Skeletal muscle satellite cell (primary cell): ENCODE measurements at regions not wholly inside any gene's neighbourhood (a gene's known extent, or its start where the extent isn't known, plus 50 kb on each side); places are given as distances from the start of the nearest gene placed in this dataset.

Source experiments
- H3K27me3 ChIP-seq: 2 replicates; pipeline ENCODE4 v1.7.0; 2013; ENCODE audit warnings: low read length; ENCODE audit not compliant: control insufficient read depth, insufficient read depth
- H3K36me3 ChIP-seq: 2 replicates; pipeline ENCODE4 v1.7.0; 2013; ENCODE audit warnings: mild to moderate bottlenecking, control low read depth, low read length; ENCODE audit not compliant: insufficient read depth
- H3K4me1 ChIP-seq: 2 replicates; pipeline ENCODE4 v1.7.0; 2013; ENCODE audit warnings: low read length; ENCODE audit not compliant: control insufficient read depth, insufficient read depth
- H3K4me2 ChIP-seq: 2 replicates; pipeline ENCODE4 v1.7.0; 2013; ENCODE audit warnings: mild to moderate bottlenecking, low read length
- H3K4me3 ChIP-seq: 2 replicates; pipeline ENCODE4 v1.7.0; 2013; ENCODE audit warnings: low read length
- H3K9ac ChIP-seq: 2 replicates; pipeline ENCODE4 v1.7.0; 2013; ENCODE audit warnings: mild to moderate bottlenecking, low read depth, low read length, moderate library complexity
- H3K9me3 ChIP-seq: replicated peaks from 2 replicates; pipeline ENCODE4 v1.7.0; 2013; ENCODE audit warnings: mild to moderate bottlenecking, control low read depth, low read length

GRCh38 chr12:124458992-124459851, 108.2 kb downstream of the NCOR2 start:
- Histone ChIP-seq H3K4me3 (no peak overlapping the region), H3K4me1 (peaks cover 21% of the 10 kb centered on the region), H3K4me2 (no peak overlapping the region), H3K9ac (no peak overlapping the region), H3K27me3 (no peaks in the 10 kb centered on the region), H3K9me3 (no peaks in the 10 kb centered on the region), H3K36me3 (peaks cover 58% of the 10 kb centered on the region)

GRCh38 chr12:124458220-124458991, 109.0 kb downstream of the NCOR2 start:
- H3K9ac ChIP-seq: no peak overlapping the region
- peaks cover 30% of the 10 kb centered on the region for H3K4me1 ChIP-seq
- H3K4me3 ChIP-seq: no peak overlapping the region
- H3K36me3 ChIP-seq: peaks cover 53% of the 10 kb centered on the region
- H3K27me3 ChIP-seq: no peaks in the 10 kb centered on the region
- H3K9me3 ChIP-seq: no peaks in the 10 kb centered on the region
- H3K4me2 ChIP-seq: peak overlapping the region; percentile 67

GRCh38 chr12:124457287-124458219, 109.9 kb downstream of the NCOR2 start:
- Histone ChIP-seq H3K4me3 (no peak overlapping the region), H3K4me2 (peak overlapping the region; percentile 67)

GRCh38 chr12:124456652-124457152, 110.7 kb downstream of the NCOR2 start:
- H3K4me1 ChIP-seq: peaks cover 44% of the 10 kb centered on the region
- H3K36me3 ChIP-seq: peaks cover 42% of the 10 kb centered on the region
- no peaks in the 10 kb centered on the region for H3K9me3 ChIP-seq
- H3K9ac ChIP-seq: no peak overlapping the region
- H3K27me3 ChIP-seq: no peaks in the 10 kb centered on the region
- H3K4me2 ChIP-seq: no peak overlapping the region
- H3K4me3 ChIP-seq: no peak overlapping the region

More at GRCh38 chr12:124457287-124458219, 109.9 kb downstream of the NCOR2 start:
- H3K36me3 ChIP-seq: peaks cover 47% of the 10 kb centered on the region
- H3K27me3 ChIP-seq: no peaks in the 10 kb centered on the region
- peak overlapping the region; percentile 38 for H3K9ac ChIP-seq
- H3K9me3 ChIP-seq: no peaks in the 10 kb centered on the region
- H3K4me1 ChIP-seq: peaks cover 38% of the 10 kb centered on the region

GRCh38 chr12:124456133-124456651, 111.2 kb downstream of the NCOR2 start:
- Histone ChIP-seq H3K4me3 (no peak overlapping the region), H3K36me3 (peaks cover 37% of the 10 kb centered on the region), H3K9me3 (no peaks in the 10 kb centered on the region), H3K27me3 (no peaks in the 10 kb centered on the region), H3K9ac (no peak overlapping the region), H3K4me1 (peaks cover 44% of the 10 kb centered on the region), H3K4me2 (no peak overlapping the region)

- peaks cover 40% of the 10 kb centered on the region for H3K36me3 ChIP-seq
- no peaks in the 10 kb centered on the region for H3K9me3 ChIP-seq
- no peak overlapping the region for H3K4me2 ChIP-seq
- H3K9ac ChIP-seq: no peak overlapping the region
- H3K4me3 ChIP-seq: no peak overlapping the region
- H3K27me3 ChIP-seq: no peaks in the 10 kb centered on the region
- H3K4me1 ChIP-seq: peaks cover 44% of the 10 kb centered on the region
These were observed 112.1 kb downstream of the NCOR2 start for GRCh38 chr12:124455336-124455735.

GRCh38 chr12:124454735-124455134, 112.7 kb downstream of the NCOR2 start:
- Histone ChIP-seq H3K9me3 (no peaks in the 10 kb centered on the region), H3K4me3 (no peak overlapping the region), H3K4me1 (peaks cover 48% of the 10 kb centered on the region), H3K27me3 (no peaks in the 10 kb centered on the region), H3K36me3 (peaks cover 35% of the 10 kb centered on the region), H3K9ac (no peak overlapping the region), H3K4me2 (no peak overlapping the region)

- Histone ChIP-seq H3K9ac (no peak overlapping the region), H3K4me1 (peaks cover 48% of the 10 kb centered on the region), H3K4me2 (no peak overlapping the region), H3K4me3 (no peak overlapping the region), H3K9me3 (no peaks in the 10 kb centered on the region), H3K36me3 (peaks cover 31% of the 10 kb centered on the region), H3K27me3 (no peaks in the 10 kb centered on the region)
These were observed 113.1 kb downstream of the NCOR2 start for GRCh38 chr12:124454352-124454725.

- peaks cover 30% of the 10 kb centered on the region for H3K36me3 ChIP-seq
- no peak overlapping the region for H3K4me3 ChIP-seq
- H3K9me3 ChIP-seq: no peaks in the 10 kb centered on the region
- no peaks in the 10 kb centered on the region for H3K27me3 ChIP-seq
- peaks cover 48% of the 10 kb centered on the region for H3K4me1 ChIP-seq
- H3K9ac ChIP-seq: peak overlapping the region; percentile 16
- H3K4me2 ChIP-seq: peak overlapping the region; percentile 38
These were observed 113.7 kb downstream of the NCOR2 start for GRCh38 chr12:124453419-124454351.
